GM21723 (cell line): ENCODE measurements at regions not wholly inside any gene's neighbourhood (a gene's known extent, or its start where the extent isn't known, plus 50 kb on each side); places are given as distances from the start of the nearest gene placed in this dataset.
"Not testable (repeated sequence)": the region's sequence is repeated elsewhere in the genome, so short reads cannot be mapped to it uniquely, and the experiment has no call there.

Experiments
- ATAC-seq: cut with Tn5 transposase; IDR thresholded peaks from one replicate; pipeline ENCODE4 v1.9.1; 2021; ENCODE audit warnings: mild to moderate bottlenecking, moderate library complexity; ENCODE audit not compliant: unreplicated experiment

GRCh38 chr6:62889240-62889639 lies 322.0 kb upstream of the FKBP1C start:
- ATAC-seq, result no peak

DNA sequence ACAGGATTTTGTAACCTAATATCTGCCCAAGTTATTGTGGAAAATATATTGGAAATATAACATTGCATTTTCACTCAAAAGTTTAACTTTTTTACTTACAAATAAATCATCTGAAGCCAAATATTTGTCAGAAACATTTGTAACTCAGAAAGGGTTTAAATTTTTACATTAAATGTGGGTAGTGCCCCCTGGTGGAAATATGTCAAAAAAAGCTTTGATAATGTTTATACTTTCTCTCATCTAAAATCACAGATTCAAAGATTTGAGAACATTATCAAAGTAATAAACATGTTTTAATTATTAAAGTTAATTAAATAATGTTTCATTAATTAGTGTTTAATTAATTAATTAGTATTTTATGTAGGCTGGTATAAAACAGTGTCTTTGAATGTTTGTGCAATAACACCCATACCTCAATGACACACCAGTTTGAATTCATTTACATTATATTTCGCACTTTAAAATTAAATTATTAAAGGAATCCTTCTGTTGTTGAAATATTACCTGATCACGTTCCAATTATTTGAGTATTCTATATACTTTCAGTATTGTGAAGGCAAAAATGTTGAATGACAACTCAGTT lies 320.1 kb upstream of the FKBP1C start:
- ATAC-seq, result no peak

GRCh38 chr6:62894114-62894513 lies 317.2 kb upstream of the FKBP1C start:
- ATAC-seq, result no peak

DNA sequence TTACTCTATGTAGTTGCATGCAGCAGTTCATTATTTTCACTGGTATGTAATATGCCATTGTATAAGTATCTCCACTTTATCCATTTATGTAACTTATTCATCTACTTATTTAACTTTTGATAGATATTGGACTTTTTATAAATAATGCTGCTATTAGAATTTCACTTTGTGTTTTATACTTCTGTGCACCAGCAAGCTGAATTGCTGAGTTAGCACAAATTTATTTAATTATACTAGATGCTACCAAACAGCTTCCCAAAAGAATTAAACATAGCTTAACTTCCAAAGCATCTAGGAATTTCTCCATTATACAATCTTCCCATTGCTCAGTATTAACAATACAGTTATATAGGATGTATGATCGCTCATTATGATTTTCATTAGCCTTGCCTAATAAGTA lies 308.0 kb upstream of the FKBP1C start:
- ATAC-seq, result no peak

DNA sequence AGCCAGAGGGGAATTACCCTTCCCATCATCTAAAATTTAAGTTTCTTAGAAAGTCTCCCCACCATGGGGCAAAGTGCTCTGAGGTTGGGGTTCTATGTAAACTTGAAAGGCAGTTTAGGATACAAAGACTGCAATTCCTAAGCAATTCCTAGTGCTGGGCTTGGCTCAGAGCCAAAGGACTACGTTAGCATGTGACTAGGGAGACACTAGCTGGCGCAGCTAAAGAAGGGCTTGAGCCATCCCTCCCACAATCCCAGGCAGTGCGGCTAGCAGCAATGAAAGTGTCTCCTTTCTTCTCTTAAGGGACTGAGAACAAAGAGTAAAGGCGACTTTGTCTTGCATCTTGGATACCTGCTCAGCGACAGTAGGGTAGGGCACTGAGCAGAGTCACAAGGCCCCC lies 306.6 kb upstream of the FKBP1C start:
- no peak for ATAC-seq

GRCh38 chr6:62914530-62914929 lies 296.7 kb upstream of the FKBP1C start:
- no peak for ATAC-seq

DNA sequence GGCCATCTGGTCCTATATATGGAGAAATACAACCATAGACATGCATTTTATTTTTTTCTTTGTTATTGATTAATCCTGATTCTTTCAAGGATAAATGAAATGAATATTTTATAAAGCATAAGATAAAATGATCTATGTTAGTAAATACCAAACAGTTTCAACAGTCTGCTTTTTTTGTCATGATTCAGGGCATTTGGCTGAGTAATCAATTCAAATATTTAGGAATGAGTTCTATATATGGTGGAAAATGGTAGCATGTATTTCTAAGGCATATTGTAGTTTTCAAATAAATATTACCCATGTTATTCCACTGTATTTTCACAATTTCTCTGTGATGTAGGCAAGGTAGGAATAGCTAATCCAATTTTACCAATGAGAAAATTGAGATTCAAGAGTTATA lies 287.5 kb upstream of the FKBP1C start:
- ATAC-seq, result no peak

GRCh38 chr6:62940848-62941247 lies 270.4 kb upstream of the FKBP1C start:
- ATAC-seq, result no peak

- ATAC-seq, result no peak
Measured at GRCh38 chr6:62942000-62942399, 269.3 kb upstream of the FKBP1C start.

GRCh38 chr6:62968834-62969233 lies 242.4 kb upstream of the FKBP1C start:
- no peak for ATAC-seq

DNA sequence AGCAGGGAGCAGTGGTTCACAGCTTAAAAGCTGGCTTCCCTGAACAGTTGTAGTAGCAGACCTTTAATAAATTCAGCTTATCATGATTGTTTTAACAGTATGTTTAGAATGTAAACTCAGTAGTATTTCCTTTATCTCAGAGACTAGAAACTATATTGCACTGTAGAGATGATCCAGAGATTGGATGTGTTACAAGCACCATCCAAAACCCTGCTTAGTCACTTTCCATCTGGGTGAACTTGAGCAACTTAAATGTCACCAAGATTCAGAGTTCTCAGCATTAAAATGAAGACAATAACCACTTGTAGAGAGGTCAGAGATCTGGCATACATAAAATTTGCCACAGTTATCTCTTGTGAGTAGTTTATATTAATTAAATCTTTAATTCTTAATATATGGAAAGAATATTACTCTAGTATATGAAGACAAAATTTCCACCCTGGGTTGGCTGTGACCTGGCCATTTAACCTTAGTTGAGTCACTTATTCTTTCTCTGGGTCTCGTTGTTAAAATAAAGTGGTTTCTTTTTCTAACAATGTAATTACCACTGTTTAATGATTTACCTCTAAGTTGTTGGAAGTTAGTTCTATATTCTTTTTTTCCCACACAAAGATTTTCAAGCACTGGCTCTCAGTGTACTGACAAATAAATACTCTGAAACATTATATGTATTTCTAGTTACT lies 239.2 kb upstream of the FKBP1C start:
- no peak for ATAC-seq

DNA sequence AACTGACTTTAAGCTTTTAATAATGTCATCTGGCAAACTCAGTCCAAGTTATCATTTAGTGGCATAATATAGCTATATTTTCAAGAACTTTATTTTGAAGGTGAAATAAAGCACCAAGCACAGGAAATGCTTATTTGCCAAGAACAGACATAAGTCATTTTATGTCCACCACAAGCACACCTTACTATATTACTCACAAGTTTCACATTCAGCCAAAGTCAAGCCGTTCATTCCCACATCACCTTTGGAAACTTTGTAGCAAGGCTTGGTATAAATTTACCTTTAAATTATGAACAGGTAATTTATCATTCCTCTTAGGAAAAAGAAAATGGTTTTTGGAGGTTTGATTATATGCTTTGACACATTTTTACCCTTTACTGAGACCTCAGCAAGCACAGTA lies 236.8 kb upstream of the FKBP1C start:
- no peak for ATAC-seq

DNA sequence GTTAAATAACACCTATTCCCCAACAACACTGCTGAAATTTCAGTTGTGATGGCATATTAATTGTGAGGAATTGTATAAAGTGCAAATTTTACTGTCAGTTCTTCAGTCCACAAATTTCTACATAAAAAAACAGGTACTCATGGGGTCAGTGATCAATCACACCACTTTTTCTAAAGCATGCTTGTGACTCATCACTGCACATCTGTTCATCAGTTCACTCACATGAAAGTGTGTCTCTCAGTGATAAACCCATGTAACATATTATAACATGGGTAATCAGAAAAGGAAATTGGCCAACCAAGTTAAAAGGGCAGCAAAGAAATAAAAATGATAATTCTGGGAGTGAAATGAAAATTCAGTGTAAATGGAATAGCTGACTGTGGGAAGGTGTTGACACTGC lies 234.7 kb upstream of the FKBP1C start:
- ATAC-seq, result no peak

- ATAC-seq, result no peak
Measured at GRCh38 chr6:62978920-62979319, 232.3 kb upstream of the FKBP1C start.

- ATAC-seq, result no peak
Measured at GRCh38 chr6:62980093-62980492, 231.2 kb upstream of the FKBP1C start.

DNA sequence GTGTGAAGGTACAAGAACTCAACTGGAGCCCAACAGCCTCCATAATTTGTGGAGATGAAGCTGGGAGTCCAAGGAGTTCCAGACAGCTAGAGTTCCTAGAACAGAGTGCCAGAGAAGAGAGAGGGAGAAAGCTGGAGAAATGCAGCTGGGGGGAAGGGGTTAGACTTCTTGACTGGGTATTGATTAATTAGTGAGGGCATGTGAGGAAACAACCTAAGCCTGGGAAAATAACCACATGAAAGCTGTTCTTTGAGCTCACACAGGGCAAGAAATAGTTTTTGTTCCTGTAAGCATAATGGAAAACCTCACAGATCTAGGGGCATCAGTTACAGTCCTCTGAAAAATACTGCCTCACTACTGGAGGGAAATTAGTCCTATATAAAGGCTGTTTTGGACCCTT lies 230.5 kb upstream of the FKBP1C start:
- ATAC-seq, result no peak

DNA sequence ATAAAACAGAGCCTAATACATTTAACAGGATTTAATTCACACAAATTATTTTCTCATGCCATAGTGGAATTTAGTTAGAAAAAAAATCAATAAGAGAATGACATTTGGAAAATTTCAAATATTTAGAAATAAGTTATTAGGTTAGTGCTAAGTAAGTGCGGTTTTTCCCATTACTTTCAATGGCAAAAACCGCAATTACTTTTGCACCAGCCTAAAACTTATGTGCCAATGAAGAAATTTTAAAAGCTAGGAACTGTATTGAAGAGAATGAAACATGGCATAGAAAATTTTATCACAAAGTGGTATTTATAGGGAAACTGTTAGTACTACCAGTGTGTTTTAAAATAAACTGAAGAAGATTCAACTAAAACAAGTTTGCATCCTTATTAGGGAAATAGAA lies 228.3 kb upstream of the FKBP1C start:
- no peak for ATAC-seq

- not testable (repeated sequence) for ATAC-seq
Measured at GRCh38 chr6:62991696-62992095, 219.6 kb upstream of the FKBP1C start.

GRCh38 chr6:62993951-62994350 lies 217.3 kb upstream of the FKBP1C start:
- no peak for ATAC-seq

DNA sequence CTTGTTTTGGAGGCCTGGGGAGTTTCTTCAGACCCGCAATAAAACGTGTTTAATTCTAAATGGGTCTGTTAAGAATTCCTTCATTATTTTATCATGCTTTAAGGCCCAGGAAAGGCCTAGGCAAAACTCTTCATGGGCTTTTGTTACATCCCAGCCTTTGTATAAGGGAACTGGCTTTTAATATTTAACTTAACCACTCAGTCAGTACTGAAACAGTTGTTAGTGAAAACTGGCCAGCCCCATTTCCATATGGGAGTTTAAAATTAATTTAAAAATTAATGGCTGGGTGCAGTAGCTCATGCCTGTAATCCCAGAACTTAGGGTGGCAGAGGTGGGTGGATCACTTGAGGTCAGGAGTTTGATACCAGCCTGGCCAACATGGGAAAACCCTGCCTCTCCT lies 213.2 kb upstream of the FKBP1C start:
- ATAC-seq, result no peak

- not testable (repeated sequence) for ATAC-seq
Measured at GRCh38 chr6:62999242-62999641, 212.0 kb upstream of the FKBP1C start.

GRCh38 chr6:62999796-63000195 lies 211.5 kb upstream of the FKBP1C start:
- no peak for ATAC-seq

DNA sequence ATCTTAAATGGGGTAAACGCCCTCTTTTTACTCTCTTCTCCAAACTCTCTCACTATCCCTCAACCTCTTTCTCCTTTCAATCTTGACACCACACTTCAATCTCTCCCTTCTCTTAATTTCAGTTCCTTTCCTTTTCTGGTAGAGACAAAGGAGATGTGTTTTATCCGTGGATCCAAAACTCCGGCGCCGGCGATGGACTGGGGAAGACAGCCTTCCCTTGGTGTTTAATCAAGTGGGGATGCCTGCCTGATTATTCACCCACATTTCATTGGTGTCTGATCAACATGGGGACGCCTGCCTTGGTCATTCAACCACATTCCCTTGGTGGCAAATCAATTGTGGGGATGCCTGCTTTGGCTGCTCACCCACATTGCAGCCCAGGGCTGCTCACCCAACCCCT lies 205.3 kb upstream of the FKBP1C start:
- not testable (repeated sequence) for ATAC-seq
